DMS79 (cell line): ENCODE measurements at regions not wholly inside any gene's neighbourhood (a gene's known extent, or its start where the extent isn't known, plus 50 kb on each side); places are given as distances from the start of the nearest gene placed in this dataset.

Experiments
- DNase-seq: peaks from one replicate; lab custom pipeline; 2025; lab: John Stamatoyannopoulos, UW

DNA sequence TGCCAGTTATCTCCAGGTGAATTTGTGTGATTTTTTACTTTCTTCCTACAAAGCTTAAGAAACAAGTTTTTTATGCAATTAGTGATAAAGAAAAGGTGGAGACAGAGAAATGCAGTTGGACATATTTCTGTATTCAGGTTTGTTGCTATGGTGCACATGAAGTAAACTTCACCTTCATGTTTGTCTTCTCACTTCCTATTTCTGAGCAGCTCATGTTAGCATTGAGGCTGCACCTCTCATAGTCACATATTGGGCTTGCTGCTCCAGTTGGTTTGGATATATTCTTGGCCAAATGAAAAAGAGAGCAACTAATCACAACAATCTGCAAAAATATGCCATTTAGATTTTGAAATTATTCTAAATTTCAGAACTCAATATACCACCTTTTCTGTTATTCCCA lies 475.6 kb upstream of the ZWINT start:
- no peak for DNase-seq

DNA sequence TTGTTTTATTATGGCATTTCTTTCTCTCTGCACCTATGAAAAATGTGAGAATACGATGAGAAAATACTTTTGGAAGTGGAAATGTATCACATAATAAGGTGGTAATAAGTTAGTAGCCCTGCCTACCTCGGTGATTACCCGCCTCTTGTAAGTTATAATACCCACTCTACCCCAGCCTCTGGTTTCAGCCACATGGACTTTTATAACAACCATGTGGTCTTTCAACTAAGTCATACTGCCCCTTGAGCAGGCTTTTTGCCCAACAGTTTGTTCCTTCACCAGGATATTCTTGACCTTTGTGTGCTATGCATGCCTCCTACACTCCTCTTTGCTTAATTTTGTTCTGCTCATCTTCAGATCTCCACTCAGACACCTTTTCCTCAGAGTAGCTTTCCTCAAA lies 470.6 kb upstream of the ZWINT start:
- no peak for DNase-seq

DNA sequence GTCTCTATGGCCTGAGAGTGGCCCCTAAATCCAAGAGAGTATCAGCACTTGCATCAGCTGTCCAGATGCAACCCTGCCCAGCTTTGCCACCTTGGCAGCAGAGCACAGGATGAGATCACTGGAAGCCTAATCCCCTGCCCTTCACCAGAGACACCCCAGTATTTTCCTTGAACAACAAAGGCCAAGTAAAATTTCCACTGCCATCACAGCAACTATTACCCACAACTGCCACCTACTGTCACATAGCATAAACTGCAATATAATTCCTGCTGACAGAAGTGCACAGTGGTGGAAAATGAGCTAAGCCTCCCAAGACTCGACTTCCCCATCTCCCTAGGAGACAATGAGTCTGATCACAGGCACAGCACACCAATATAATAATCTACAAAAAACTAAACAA lies 462.8 kb upstream of the ZWINT start:
- DNase-seq, result no peak

DNA sequence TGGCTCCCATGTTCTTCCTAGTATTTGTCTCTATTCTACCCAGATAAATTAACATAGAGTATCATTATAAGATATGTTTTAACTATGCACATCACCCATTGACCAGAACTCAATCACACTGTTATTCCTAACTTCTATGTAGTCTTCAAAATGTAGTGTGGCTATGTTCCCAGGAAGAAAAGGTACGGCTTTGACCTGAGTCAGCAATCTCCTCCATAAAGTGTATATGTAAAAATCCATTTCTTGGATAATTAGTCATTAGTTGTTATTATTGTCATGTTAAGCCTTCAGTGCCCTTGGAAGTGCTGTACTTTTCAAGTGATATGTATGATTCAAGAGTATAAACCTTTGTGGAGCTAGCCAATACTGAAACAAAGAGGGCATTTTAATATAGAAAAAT lies 444.0 kb upstream of the ZWINT start:
- DNase-seq, result no peak

DNA sequence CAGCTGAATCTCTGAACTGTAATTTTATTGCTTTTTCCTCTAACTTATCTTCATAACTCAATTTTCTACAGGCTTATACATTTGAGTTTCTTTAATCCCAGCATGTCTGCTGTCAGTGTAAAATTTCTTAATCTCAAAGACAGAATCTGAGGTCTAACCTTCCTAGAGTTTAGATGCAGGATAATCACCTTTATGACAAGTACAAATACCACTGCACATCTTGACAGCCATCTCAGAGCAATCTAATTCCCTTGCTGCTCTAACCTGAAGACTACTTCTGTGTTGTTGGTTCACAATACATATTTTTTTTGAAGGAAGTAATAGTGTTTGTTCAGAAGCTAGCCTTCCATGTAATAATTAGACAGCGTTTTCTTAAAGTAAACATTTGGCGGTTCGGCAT lies 424.2 kb upstream of the ZWINT start:
- no peak for DNase-seq

DNA sequence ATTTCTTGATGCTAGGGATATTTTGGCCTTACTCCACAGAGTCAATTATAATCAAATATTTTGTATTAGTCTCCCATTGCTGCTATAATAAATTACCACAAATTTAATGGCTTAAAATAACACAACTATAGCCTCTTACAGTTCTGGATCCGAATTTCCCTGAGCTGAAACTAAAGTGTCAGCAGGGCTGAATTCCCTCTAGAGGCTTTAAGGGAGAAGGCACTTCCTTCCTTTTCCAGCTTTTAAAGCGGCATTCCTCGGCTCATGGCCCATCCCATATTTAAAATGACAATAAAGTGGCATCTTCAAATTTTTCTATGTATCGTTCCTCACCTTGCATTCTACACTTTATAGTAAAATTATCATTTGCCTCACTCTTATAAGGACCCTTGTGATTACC lies 421.4 kb upstream of the ZWINT start:
- DNase-seq, result no peak

DNA sequence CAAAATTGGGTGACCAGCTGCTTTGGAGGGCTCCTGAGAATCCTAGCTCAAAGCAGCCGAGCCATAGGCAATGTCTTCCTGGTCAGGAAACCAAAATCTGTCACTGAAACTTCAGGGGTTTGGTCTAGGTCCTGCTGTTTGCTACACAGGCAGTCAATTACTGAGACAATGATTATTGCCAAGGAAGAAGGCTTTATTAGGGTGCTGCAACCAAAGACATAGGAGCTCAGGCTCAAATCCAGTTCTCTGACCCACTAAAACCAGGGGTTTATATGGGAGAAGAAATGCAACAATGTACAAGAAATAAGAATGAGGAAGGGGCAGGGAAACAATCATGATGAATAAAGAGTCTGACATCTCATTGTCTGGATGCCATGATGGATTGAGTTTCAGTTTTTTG lies 410.3 kb upstream of the ZWINT start:
- no peak for DNase-seq

DNA sequence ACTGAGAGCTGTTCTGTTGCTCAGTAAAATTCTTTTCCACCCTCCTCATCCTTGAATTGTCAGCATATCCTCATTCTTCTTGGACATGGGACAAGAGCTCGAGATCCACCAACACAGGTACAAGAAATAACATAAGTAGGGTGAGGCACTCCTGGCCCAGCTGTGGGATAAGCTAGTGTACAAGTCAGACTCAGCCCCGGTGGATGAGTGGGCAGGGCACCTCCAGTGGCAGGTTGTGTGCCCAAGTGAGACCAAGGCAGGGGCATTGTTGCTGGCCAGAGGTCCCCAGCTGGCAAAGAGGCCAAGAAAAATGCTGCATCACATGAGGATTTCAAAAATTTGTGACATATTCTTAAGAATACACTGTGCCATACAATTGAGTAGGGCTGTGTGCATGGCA lies 402.0 kb upstream of the ZWINT start:
- no peak for DNase-seq

DNA sequence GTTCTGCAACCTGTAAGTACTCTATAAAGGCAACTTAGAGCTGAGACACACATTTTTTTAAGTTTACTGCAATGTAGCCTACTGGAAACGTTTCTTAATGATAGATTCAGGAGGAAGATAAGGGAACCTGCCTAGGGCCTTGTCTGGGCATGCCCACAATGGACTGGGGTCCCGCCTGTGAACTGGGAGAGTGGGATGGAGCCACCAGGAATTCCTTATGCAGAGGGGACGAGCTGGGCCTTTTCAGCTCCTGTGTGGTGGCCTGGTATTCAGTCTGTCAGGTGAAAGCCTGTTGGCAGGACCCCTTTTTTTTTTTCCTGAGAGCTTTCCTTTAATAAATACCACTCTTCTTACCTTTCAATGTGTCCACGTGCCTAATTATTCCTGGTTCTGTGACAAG lies 384.4 kb upstream of the ZWINT start:
- DNase-seq, result no peak

DNA sequence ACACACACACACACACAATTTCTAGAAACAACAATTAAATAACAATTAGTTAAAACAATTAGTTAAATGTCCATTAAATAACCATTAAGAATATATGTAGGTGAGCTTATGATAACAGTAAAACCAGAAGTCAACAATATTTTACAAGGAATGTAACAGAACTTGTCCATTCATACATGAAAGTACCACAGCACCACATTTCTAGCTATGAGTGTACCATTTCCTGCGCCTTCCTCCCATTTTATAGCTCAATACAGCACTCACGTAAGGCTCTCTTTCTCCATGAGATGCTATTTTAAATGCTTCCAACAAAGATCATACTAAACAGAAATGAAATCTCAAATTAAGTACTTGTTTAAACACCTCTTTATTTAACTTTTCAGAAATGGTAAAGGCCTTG lies 367.3 kb upstream of the ZWINT start:
- no peak for DNase-seq

DNA sequence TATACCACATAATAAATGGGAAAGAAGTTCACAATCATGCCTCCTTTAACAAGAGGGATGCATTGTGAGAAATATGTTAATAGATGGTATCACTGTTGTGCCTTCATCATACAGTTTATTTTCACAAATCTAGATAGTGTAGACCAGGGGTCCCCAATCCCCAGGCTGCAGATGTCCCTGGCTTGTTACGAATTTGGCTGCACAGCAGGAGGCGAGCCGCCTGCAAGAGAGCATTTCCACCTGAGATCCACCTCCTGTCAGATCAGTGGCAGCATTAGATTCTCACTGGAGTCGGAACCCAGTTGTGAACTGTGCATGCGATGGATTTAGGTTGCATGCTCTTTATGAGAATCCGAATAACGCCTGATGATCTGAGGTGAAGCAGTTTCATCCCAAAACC lies 361.9 kb upstream of the ZWINT start:
- DNase-seq, result no peak

DNA sequence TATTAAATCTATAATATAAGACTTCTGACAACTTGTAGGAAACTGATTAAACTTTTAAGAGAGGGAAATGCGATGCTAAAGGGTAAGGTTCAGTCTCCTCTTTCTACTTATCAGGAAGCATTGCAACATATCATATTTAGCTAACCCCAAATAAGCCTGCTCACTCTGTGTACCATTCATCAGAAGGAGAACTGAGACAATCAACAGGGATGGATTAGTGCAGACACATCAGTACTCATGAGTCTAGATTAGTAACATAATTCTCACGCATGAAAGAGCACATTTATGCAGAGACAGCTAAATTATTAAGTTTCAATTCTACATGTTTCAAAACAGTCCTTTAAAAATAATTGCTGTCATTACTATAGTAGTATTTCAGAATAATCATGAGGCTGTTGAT lies 354.2 kb upstream of the ZWINT start:
- no peak for DNase-seq

DNA sequence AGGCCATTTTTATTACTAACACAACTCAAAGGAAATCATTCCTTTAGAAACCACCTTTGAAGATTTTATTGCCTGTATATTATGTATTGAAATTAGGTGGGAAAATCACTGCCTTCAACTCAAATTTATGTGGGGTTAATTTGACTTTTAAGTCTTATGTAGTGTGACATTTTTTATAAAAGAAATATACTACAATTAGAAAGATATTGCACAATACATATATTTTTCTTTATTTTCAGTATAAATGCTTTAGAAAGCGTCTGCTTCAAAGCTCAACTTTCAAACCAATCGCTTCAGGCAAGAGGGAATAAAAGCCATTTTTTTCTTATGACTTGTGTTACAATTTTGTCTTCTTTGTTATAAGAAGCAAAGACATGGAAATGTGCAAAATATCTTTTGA lies 337.4 kb upstream of the ZWINT start:
- DNase-seq, result no peak

DNA sequence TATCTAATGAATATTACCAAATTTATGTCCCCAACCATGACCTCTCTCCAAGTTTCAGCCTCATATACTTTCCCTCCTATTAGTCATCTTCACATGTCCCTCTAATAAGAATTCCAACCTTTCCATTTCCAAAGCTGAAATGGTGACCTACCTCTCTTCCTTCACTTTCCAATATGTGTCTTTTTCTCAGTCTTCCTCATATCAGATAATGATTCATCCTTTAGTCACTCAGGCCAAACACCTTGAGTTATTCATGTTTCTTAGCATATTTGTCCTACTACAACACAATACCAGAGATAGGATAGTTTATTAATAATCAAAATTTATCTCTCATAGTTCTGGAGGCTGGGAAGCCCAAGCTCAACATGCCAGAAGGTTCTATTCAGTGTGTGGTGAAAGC lies 318.5 kb upstream of the ZWINT start:
- DNase-seq, result no peak

DNA sequence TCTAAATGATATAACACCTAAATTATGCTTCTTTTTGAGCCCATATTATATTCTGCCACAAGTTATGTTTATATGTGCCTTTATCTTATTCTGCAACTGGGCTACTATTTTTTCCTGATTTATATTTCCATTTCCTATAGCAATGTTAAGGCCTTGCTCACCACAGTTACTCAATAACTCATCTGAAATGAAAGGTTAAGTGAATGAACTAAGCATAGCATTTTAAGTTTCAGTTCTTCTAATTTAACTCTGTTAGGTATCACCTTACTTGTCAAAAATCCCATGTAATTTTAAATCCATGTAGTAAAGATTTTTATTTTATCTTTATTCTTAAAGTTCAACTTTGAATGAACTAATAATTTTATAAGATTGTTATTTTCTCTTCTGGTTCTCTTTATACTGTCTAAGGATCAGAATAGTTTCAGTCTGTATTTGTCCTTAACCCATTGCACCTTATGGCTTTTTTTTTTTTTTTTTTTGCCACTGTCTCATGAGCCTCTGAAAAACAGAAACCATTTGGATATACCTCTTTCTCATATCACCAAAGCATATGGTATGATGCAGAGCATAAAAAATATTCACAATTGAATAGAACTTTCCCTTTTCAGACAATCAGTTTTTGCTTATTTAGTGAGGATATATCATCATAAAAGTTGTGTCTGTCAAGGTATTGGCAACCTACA lies 301.8 kb upstream of the ZWINT start:
- DNase-seq, result no peak

DNA sequence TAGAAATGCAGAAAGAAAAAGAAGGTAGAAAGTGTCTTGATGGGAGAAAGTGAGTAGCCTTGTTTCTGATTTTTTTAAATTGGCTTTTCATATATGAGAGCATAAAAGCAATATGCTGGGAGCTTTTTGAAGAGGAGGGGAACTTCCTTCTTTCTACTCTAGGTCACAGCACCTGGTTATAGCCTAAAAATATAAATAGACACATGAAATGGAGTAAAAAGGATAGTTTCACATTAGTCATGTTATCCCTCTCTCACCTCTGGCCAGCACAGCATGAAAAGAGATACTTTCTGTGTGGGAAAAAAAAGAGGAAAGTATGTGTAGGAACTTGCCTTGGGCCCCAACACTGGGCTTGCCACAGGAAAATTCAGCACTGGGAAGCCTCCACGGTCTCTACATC lies 292.2 kb upstream of the ZWINT start:
- DNase-seq, result no peak

DNA sequence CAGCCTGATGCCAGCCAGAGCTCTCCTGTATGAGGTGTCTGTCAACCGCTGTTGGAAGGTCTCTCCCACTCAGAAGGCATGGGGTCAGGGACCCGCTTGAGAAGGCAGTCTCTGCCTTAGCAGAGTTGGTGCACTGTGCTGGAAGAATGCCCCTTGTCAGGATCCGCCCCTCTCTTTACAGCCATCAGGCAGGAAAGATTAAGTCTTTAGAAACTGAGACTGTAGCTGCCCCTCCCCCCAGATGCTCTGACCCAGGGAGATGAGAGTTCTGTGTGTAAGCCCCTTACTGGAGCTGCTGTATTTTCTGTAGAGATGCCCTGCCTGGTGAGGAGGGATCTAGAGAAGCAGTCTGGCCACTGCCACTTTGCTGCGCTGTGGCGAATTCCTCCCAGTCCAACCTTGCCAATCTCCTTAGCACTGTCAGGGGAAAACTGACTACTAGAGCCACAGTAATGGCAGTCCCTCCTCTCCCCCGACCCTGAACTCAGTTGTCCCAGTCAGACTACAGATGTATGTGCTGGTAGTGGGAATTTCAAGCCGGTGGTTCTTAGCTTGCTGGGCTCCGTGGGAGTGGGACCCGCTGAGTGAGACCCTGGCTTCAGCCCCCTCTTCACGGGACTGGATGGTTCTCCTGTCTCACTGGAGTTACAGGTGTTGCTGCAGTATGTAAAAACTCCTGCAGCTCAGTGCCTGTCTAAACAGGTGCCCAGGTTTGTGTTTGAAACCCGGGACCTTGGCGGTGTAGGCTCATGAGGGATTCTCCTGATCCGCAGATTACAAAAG lies 285.5 kb upstream of the ZWINT start:
- DNase-seq, result no peak

DNA sequence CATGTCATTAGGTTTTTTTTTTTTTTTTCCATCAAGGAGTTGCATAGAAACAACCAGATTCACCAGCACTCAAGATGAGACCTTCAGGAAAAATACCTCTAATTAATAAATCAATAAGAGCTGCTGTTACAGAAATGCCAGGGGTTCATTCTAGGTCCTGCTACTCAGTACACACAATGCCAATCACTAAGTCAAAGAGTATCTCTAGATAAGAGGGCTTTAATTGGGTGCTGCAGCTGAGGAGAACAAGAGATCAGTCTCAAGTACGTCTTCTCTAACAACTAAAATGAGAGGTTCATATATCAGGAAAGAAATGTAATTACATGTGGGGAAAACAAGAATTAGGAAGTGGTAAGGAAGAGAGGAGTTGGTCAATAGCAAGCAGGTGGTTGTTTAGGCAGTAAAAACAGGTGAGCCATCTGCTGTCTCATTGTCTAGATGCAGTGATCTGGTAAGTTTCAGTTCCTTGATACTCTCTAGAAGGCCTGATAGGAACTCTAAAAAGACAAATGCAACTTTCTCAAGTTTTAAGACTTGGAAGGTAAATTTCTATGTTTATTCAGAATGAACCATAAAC lies 272.9 kb upstream of the ZWINT start:
- DNase-seq, result peak; percentile 78

DNA sequence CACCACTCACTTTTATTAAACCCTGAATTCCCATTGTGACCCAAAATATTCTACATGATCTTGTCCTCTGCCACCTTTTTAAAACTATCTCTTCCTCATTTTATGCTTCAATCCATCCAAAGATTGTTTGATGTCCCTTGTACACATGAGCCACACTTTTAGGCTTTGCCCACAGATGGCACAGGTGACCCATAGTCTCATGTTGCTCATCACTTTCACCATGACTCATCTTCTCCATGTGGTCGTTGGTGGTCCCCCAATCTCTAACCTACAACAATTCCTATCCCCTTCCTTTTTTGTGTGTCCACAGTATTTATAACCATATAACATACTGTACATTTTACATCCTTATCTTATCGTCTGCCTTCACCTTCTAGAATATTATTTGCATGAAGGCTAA lies 271.5 kb upstream of the ZWINT start:
- no peak for DNase-seq

DNA sequence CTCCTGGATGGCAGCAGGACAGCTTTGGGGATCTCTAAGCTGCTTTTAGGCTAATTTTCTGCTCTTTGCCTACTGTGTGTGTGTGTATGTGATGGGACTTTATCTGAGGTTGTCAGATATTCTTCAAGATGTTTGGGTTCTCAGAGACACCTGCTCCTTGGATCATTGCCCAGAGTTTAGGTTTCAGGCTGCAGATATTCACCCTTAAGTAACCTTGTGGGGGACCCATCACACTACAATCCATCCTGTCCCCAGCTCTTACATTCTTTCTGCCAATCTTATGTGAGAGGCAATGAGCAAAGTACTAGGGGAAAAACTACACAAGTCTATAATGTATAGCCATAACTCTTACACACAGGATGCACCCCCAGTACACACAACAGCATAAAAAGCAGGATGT lies 263.0 kb upstream of the ZWINT start:
- DNase-seq, result no peak

DNA sequence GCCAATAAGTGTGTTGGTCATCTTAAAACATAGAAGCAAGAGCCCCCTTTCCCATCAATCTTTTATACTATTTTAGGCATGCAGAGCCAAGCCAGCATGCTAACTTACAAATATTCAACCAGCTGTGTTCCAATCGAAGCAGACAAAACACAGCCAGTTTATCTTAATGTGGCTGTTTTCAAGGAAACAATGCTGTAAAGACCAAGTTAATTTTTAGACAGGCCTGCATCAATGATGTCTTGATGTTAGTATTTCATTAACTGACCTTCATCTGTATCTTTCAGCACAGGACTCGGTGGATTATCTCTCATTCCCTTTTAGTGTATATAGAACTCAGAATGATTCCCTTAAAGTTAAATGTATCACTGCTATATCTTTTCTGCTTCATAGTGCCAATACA lies 262.0 kb upstream of the ZWINT start:
- no peak for DNase-seq

DNA sequence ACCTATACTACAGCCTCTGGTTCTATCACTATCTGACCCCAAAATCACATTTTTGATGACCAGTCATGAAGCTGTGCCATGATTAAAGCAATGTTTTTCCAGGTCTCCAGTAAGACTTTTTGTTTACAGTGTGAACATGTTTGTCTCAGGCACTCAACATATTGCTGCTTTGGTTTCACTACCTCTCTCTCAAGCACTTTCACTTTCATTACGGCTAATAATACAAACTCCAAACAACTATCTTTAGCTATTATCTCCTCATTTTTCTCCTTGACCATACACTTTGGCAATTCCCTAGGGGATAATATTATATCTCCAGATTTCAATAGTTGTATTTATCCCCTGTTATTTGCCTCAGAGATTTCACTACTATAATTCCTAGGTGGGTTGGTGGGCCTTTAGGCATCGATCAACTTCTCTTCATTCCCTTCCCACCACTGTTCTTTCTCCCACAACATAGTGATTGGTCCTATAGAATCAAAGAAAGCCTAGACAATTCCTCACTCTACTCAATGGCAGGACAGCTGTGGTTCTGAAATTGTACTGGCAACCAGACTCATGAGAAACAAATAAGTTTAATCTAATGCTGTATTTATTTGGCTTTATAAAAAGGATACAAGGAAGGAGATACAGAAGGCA lies 261.4 kb upstream of the ZWINT start:
- no peak for DNase-seq

DNA sequence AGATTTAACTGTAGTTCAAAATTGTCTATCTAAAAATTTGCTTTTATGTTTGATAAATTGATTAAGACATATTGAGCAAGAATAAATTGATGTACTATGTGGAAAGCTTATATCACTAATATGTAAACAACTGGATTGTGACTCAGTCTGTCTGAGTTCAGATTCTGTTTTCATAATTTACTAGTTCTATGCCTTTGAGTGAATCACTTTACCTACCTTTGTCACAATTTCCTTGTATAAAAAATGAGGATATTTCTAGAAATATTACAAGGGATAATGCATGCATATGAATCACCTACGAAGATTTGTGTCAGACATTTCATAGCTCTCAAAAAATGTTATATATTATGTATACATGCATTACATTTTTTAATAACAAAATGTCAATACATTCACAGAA lies 245.1 kb upstream of the ZWINT start:
- DNase-seq, result no peak
